ENCODE measurements at regions not wholly inside any gene's neighbourhood (a gene's known extent, or its start where the extent isn't known, plus 50 kb on each side); places are given as distances from the start of the nearest gene placed in this dataset.

DNA sequence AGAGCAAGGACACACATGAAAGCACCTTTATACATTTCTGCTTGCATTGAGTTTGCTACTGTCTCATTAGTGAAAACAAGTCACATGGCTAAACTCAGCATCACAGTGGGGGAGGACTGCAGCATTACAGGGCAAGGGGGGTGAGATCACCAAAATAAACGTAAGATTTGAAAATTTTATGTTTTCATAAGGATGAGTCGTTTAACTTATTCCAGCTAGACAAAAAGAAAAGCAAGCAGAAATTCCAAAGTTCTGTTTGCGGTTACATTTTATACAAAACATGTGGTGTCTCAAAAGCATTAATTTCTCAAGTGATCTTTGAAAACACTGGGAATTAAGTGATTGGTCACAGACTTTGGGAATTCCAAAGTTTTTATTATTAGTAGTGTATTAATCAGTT, 261.4 kb upstream of the RXFP2 start:
- TF ChIP-seq, protein P1, sequence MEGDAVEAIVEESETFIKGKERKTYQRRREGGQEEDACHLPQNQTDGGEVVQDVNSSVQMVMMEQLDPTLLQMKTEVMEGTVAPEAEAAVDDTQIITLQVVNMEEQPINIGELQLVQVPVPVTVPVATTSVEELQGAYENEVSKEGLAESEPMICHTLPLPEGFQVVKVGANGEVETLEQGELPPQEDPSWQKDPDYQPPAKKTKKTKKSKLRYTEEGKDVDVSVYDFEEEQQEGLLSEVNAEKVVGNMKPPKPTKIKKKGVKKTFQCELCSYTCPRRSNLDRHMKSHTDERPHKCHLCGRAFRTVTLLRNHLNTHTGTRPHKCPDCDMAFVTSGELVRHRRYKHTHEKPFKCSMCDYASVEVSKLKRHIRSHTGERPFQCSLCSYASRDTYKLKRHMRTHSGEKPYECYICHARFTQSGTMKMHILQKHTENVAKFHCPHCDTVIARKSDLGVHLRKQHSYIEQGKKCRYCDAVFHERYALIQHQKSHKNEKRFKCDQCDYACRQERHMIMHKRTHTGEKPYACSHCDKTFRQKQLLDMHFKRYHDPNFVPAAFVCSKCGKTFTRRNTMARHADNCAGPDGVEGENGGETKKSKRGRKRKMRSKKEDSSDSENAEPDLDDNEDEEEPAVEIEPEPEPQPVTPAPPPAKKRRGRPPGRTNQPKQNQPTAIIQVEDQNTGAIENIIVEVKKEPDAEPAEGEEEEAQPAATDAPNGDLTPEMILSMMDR (IDR thresholded peaks at IDR 0.05), result no peak
- TF ChIP-seq POLR2A (IDR thresholded peaks at IDR 0.05; ENCODE audit: low read length) (no peak), CHD2 (IDR thresholded peaks at IDR 0.05; ENCODE audit: low read length, partially characterized antibody) (no peak), GATA3 (IDR thresholded peaks at IDR 0.05; ENCODE audit: borderline replicate concordance) (no peak), RCOR1 (IDR thresholded peaks at IDR 0.05; ENCODE audit: low read depth, low read length) (no peak), KDM1A (IDR thresholded peaks at IDR 0.05; ENCODE audit: low read depth) (no peak), CBX2 (IDR thresholded peaks at IDR 0.05; ENCODE audit: borderline replicate concordance, low read depth) (no peak), CBX8 (IDR thresholded peaks at IDR 0.05) (no peak), BHLHE40 (IDR thresholded peaks at IDR 0.05; ENCODE audit: low read depth, low read length) (no peak), CEBPB (IDR thresholded peaks at IDR 0.05) (no peak)
- TF ChIP-seq, protein P2, sequence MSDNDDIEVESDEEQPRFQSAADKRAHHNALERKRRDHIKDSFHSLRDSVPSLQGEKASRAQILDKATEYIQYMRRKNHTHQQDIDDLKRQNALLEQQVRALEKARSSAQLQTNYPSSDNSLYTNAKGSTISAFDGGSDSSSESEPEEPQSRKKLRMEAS (IDR thresholded peaks at IDR 0.05), result no peak
- TF ChIP-seq, protein P3, sequence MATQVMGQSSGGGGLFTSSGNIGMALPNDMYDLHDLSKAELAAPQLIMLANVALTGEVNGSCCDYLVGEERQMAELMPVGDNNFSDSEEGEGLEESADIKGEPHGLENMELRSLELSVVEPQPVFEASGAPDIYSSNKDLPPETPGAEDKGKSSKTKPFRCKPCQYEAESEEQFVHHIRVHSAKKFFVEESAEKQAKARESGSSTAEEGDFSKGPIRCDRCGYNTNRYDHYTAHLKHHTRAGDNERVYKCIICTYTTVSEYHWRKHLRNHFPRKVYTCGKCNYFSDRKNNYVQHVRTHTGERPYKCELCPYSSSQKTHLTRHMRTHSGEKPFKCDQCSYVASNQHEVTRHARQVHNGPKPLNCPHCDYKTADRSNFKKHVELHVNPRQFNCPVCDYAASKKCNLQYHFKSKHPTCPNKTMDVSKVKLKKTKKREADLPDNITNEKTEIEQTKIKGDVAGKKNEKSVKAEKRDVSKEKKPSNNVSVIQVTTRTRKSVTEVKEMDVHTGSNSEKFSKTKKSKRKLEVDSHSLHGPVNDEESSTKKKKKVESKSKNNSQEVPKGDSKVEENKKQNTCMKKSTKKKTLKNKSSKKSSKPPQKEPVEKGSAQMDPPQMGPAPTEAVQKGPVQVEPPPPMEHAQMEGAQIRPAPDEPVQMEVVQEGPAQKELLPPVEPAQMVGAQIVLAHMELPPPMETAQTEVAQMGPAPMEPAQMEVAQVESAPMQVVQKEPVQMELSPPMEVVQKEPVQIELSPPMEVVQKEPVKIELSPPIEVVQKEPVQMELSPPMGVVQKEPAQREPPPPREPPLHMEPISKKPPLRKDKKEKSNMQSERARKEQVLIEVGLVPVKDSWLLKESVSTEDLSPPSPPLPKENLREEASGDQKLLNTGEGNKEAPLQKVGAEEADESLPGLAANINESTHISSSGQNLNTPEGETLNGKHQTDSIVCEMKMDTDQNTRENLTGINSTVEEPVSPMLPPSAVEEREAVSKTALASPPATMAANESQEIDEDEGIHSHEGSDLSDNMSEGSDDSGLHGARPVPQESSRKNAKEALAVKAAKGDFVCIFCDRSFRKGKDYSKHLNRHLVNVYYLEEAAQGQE (IDR thresholded peaks at IDR 0.05), result no peak
- TF ChIP-seq, protein P4, sequence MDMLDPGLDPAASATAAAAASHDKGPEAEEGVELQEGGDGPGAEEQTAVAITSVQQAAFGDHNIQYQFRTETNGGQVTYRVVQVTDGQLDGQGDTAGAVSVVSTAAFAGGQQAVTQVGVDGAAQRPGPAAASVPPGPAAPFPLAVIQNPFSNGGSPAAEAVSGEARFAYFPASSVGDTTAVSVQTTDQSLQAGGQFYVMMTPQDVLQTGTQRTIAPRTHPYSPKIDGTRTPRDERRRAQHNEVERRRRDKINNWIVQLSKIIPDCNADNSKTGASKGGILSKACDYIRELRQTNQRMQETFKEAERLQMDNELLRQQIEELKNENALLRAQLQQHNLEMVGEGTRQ (IDR thresholded peaks at IDR 0.05), result no peak
- TF ChIP-seq, protein P5, sequence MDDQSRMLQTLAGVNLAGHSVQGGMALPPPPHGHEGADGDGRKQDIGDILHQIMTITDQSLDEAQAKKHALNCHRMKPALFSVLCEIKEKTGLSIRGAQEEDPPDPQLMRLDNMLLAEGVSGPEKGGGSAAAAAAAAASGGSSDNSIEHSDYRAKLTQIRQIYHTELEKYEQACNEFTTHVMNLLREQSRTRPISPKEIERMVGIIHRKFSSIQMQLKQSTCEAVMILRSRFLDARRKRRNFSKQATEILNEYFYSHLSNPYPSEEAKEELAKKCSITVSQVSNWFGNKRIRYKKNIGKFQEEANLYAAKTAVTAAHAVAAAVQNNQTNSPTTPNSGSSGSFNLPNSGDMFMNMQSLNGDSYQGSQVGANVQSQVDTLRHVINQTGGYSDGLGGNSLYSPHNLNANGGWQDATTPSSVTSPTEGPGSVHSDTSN (IDR thresholded peaks at IDR 0.05), result no peak

Measured in A549 (cell line).